Kidney (tissue), 13 donors: ENCODE measurements at regions not wholly inside any gene's neighbourhood (a gene's known extent, or its start where the extent isn't known, plus 50 kb on each side); places are given as distances from the start of the nearest gene placed in this dataset.

Experiments used
- DNase-seq, 5 donors: peaks; one replicate each; pipeline ENCODE4 v3.0.0-alpha.2; 2013 to 2020
- FAIRE-seq: peaks from 2 replicates; lab custom pipeline; 2012; peaks lifted over from hg19 to GRCh38; lab: Jason Lieb, UNC
- H3K27ac ChIP-seq, 2 donors: one replicate each; pipeline ENCODE4 v1.7.0; 2013; ENCODE audit warnings: low read depth in 2 of 2, low read length in 2 of 2, inconsistent platforms in 1 of 2
- H3K27me3 ChIP-seq: one replicate; pipeline ENCODE4 v1.7.1; 2013; ENCODE audit warnings: low read length, inconsistent platforms; ENCODE audit not compliant: control insufficient read depth, insufficient read depth
- H3K36me3 ChIP-seq, 3 donors: one replicate each; pipeline versions ENCODE4 v1.7.0 to v1.7.1; 2013; ENCODE audit warnings: low read length in 3 of 3, control low read depth in 1 of 3, inconsistent platforms in 1 of 3; ENCODE audit not compliant: insufficient read depth in 3 of 3, control insufficient read depth in 2 of 3
- H3K4me1 ChIP-seq, 3 donors: one replicate each; pipeline versions ENCODE4 v1.7.0 to v1.7.1; 2013; ENCODE audit warnings: low read length in 3 of 3, inconsistent platforms in 1 of 3, low read depth in 1 of 3; ENCODE audit not compliant: control insufficient read depth in 2 of 3, insufficient read depth in 2 of 3
- H3K4me3 ChIP-seq, 3 donors: one replicate each; pipeline versions ENCODE4 v1.7.0 to v1.8.1; 2013; ENCODE audit warnings: low read length in 3 of 3, control low read depth in 1 of 3, inconsistent platforms in 1 of 3
- H3K9ac ChIP-seq, 3 donors: one replicate each; pipeline versions ENCODE4 v1.7.0 to v1.7.1; 2013; ENCODE audit warnings: low read length in 3 of 3, control low read depth in 1 of 3, inconsistent platforms in 1 of 3
- H3K9me3 ChIP-seq, 3 donors: one replicate each; pipeline versions ENCODE4 v1.7.0 to v1.7.1; 2013; ENCODE audit warnings: low read length in 3 of 3, control low read depth in 1 of 3, inconsistent platforms in 1 of 3; ENCODE audit not compliant: control insufficient read depth in 2 of 3, insufficient read depth in 1 of 3
- CTCF ChIP-seq: IDR thresholded peaks from 3 replicates; pipeline ENCODE4 v1.5.1; 2012; ENCODE audit warnings: mild to moderate bottlenecking, moderate library complexity, borderline replicate concordance; ENCODE audit not compliant: insufficient read depth; ENCODE audit errors: extremely low read depth
- intact Hi-C: fragments of 100-400 bp; cut with DNase I; formaldehyde crosslinking; loops from one replicate; pipeline ENCODE4 v1.11.1; 2022
- donor health status: control.
- donor health status: control.
- donor health status: control.
- donor health status: control.
- donor health status: control.
- donor health status: DM: yes; HTN: yes; CAD: no.
- donor health status: Normal renal cell carcinoma (clear cell type).

DNA sequence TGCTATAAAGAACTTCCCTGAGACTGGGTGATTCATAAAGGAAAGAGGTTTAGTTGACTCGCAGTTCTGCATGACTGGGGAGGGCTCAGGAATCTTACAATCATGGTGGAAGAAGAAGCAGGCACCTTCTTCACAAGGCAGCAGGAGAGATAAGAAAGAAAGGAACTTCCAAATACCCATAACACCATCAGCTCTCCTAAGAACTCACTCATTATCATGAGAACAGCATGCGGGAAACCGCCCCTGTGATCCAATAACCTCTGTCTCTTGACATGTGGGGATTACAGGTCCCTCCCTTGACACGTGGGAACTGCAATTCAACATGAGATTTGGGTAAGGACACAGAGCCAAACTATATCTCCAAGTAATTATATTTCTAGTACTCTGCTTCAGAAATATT is 163.8 kb upstream of the CDH20 start:
- no peaks in the 10 kb centered on the region for H3K27me3 ChIP-seq
- no peaks in the 10 kb centered on the region for H3K36me3 ChIP-seq
- DNase-seq (no peak), FAIRE-seq (no peak)
- H3K27ac ChIP-seq: no peak overlapping the region
- H3K4me3 ChIP-seq: no peak overlapping the region
- intact Hi-C loops: no loop called here
- H3K9me3 ChIP-seq: no peaks in the 10 kb centered on the region
- no peaks in the 10 kb centered on the region for H3K4me1 ChIP-seq
- no peak overlapping the region for H3K9ac ChIP-seq
- no peak for TF ChIP-seq CTCF

- intact Hi-C loops: no loop called here
- no peak for FAIRE-seq
These were observed 160.6 kb upstream of the CDH20 start for GRCh38 chr18:61172624-61173023.

GRCh38 chr18:61173554-61173953 is 159.7 kb upstream of the CDH20 start:
- no peak for TF ChIP-seq CTCF
- no peaks in the 10 kb centered on the region for H3K36me3 ChIP-seq
- H3K27ac ChIP-seq: no peak overlapping the region
- H3K4me3 ChIP-seq: no peak overlapping the region
- no peaks in the 10 kb centered on the region for H3K27me3 ChIP-seq
- intact Hi-C loops: no loop called here
- no peak overlapping the region for H3K9ac ChIP-seq
- no peak for DNase-seq
- no peaks in the 10 kb centered on the region for H3K9me3 ChIP-seq
- FAIRE-seq: no peak
- H3K4me1 ChIP-seq: no peaks in the 10 kb centered on the region

More at GRCh38 chr18:61172624-61173023, 160.6 kb upstream of the CDH20 start:
- no peak for TF ChIP-seq CTCF
- Histone ChIP-seq H3K36me3 (no peaks in the 10 kb centered on the region), H3K4me3 (no peak overlapping the region), H3K27me3 (no peaks in the 10 kb centered on the region), H3K4me1 (no peaks in the 10 kb centered on the region), H3K9me3 (no peaks in the 10 kb centered on the region), H3K9ac (no peak overlapping the region), H3K27ac (no peak overlapping the region)
- no peak for DNase-seq

- Histone ChIP-seq H3K36me3 (no peaks in the 10 kb centered on the region), H3K9ac (no peak overlapping the region), H3K27me3 (no peaks in the 10 kb centered on the region), H3K4me1 (no peaks in the 10 kb centered on the region), H3K27ac (no peak overlapping the region), H3K9me3 (no peaks in the 10 kb centered on the region), H3K4me3 (no peak overlapping the region)
- intact Hi-C loops: no loop called here
- FAIRE-seq (no peak), DNase-seq (no peak)
- no peak for TF ChIP-seq CTCF
These were observed 149.4 kb upstream of the CDH20 start for GRCh38 chr18:61183798-61184197.
